ENCODE measurements at regions not wholly inside any gene's neighbourhood (a gene's known extent, or its start where the extent isn't known, plus 50 kb on each side); places are given as distances from the start of the nearest gene placed in this dataset.

GRCh38 chr5:165241811-165242210, 1736.4 kb downstream of the MAT2B start:
- TF ChIP-seq, protein P1, sequence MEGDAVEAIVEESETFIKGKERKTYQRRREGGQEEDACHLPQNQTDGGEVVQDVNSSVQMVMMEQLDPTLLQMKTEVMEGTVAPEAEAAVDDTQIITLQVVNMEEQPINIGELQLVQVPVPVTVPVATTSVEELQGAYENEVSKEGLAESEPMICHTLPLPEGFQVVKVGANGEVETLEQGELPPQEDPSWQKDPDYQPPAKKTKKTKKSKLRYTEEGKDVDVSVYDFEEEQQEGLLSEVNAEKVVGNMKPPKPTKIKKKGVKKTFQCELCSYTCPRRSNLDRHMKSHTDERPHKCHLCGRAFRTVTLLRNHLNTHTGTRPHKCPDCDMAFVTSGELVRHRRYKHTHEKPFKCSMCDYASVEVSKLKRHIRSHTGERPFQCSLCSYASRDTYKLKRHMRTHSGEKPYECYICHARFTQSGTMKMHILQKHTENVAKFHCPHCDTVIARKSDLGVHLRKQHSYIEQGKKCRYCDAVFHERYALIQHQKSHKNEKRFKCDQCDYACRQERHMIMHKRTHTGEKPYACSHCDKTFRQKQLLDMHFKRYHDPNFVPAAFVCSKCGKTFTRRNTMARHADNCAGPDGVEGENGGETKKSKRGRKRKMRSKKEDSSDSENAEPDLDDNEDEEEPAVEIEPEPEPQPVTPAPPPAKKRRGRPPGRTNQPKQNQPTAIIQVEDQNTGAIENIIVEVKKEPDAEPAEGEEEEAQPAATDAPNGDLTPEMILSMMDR (IDR thresholded peaks at IDR 0.05; ENCODE audit: low read depth, low read length, missing input control), result no peak
- TF ChIP-seq TAF1 (conservative IDR thresholded peaks at IDR 0.05), result no peak
- no peak for TF ChIP-seq REST (IDR thresholded peaks at IDR 0.05)
- TF ChIP-seq RAD21 (IDR thresholded peaks at IDR 0.05), result no peak
- TF ChIP-seq YY1 (IDR thresholded peaks at IDR 0.05), result no peak
- TF ChIP-seq, protein P2, sequence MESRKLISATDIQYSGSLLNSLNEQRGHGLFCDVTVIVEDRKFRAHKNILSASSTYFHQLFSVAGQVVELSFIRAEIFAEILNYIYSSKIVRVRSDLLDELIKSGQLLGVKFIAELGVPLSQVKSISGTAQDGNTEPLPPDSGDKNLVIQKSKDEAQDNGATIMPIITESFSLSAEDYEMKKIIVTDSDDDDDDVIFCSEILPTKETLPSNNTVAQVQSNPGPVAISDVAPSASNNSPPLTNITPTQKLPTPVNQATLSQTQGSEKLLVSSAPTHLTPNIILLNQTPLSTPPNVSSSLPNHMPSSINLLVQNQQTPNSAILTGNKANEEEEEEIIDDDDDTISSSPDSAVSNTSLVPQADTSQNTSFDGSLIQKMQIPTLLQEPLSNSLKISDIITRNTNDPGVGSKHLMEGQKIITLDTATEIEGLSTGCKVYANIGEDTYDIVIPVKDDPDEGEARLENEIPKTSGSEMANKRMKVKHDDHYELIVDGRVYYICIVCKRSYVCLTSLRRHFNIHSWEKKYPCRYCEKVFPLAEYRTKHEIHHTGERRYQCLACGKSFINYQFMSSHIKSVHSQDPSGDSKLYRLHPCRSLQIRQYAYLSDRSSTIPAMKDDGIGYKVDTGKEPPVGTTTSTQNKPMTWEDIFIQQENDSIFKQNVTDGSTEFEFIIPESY (IDR thresholded peaks at IDR 0.05), result no peak

Data from liver (tissue), 3 donors.